NCI-H510A treated with DMSO at 0.1 percent for 48 hours (cell line): ENCODE measurements at regions not wholly inside any gene's neighbourhood (a gene's known extent, or its start where the extent isn't known, plus 50 kb on each side); places are given as distances from the start of the nearest gene placed in this dataset.

ENCODE experiments used
- DNase-seq: peaks from one replicate; lab custom pipeline; 2025; lab: John Stamatoyannopoulos, UW

- DNase-seq = no peak
Observed at GRCh38 chr5:135248801-135249231, 150.2 kb downstream of the MACROH2A1 start.

- DNase-seq = peak; percentile 3
Observed at GRCh38 chr5:135246923-135247795, 151.9 kb downstream of the MACROH2A1 start.

- no peak for DNase-seq
Observed at GRCh38 chr5:135246605-135246922, 152.5 kb downstream of the MACROH2A1 start.

- DNase-seq = no peak
Observed at GRCh38 chr5:135245521-135246499, 153.2 kb downstream of the MACROH2A1 start.

GRCh38 chr5:135244620-135245021 lies 154.4 kb downstream of the MACROH2A1 start:
- no peak for DNase-seq

DNA sequence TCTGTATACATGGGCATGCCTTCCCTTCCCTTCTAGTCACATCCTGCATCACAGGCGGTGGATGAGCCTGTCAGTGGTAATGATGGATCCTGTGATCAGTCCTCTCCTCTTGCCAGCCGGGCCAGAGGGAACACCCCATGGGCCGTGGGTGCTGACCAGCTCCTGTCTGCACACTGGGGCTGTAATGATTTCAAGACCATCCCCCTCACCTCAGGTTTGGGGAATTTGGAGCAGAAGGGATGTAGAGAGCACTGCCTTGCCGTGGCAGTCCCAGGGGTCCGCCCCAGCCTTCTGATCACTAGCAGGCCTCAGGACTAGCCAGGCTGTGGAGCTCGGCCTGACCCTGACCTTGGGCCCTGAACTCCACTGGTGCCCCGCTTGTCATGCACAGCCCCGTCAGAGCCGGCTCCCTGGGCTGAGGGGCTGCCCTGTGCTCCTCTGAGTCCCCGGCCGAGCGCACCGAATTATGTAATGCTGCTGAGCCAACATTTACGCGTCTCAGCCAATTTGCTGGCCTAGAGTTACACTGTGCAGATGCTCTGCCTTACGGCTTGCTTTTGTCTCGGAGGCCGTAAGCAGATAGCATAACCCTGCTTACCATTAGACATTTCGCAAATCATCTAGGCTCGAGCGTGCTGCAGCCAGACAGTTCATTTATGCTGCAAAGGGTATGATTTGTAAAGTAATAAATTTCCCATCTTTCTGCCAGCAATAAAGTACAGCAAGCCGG lies 155.3 kb downstream of the MACROH2A1 start:
- no peak for DNase-seq

- DNase-seq = no peak
Observed at GRCh38 chr5:135242866-135243555, 156.0 kb downstream of the MACROH2A1 start.

GRCh38 chr5:135242021-135242865 lies 156.8 kb downstream of the MACROH2A1 start:
- DNase-seq = no peak

DNA sequence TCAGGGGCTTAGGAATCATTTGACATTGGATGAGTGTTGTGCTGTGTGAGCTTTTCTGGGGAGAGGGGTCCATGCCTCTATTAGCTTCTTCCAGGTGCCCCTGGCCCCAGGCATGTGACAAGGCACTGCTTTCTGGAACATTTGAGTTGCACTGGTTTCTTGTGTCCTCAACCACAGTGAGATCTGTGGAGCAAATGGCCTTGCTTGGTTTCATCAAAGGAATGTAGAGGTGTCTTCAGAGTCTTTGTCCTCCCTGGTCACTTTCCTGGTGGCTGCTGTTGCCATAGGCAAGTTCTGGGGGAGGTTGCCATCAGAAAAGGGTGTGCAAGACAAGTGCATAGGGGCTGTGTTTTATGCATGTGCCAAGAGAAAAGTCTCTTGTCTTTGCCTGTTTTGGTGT lies 157.5 kb downstream of the MACROH2A1 start:
- no peak for DNase-seq

DNA sequence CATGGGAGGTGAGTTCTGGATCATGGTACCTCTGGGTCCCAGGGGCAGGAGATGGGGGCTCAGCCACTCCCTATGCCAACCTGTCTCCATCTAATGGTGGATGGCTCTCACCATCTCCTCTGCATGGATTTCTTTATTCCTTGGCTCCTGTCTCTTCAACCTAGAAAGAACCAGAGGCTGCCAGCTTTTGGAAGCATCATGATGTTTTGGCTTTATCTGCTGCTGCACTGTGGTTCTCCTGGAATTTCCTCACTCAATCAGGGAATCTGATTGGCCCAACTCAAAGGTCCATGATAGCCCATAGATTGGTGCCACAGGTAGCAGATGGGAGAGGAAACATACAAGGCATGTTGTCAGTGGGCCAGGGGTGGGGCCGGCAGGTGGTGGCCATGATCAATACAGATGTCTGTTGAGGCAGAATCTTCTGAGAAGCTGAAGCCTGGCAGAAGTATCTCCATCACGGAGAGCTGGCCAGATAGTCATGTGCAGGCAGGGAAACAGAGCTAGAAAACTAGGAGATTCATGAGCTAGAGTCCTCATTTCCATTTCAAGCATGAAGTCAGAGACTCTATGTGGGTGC lies 158.2 kb downstream of the MACROH2A1 start:
- no peak for DNase-seq

DNA sequence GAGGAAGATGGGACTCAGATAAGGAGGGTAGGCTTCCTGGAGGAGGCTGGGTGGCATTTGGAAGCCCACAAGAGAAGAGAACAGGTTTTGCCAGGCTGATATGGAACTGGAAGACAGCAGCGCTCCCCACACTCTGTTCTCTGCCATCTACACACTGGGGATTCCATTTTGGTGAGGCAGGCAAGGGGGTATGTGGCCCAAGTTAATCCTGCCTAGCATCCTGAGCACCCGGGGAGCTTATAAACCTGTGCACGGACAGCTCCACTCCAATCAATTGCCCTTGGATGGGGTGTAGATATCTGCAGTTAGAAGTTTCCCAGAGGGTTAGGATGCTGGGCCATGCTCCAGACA lies 158.8 kb downstream of the MACROH2A1 start:
- no peak for DNase-seq

GRCh38 chr5:135239453-135240282 lies 159.4 kb downstream of the MACROH2A1 start:
- DNase-seq = no peak

DNA sequence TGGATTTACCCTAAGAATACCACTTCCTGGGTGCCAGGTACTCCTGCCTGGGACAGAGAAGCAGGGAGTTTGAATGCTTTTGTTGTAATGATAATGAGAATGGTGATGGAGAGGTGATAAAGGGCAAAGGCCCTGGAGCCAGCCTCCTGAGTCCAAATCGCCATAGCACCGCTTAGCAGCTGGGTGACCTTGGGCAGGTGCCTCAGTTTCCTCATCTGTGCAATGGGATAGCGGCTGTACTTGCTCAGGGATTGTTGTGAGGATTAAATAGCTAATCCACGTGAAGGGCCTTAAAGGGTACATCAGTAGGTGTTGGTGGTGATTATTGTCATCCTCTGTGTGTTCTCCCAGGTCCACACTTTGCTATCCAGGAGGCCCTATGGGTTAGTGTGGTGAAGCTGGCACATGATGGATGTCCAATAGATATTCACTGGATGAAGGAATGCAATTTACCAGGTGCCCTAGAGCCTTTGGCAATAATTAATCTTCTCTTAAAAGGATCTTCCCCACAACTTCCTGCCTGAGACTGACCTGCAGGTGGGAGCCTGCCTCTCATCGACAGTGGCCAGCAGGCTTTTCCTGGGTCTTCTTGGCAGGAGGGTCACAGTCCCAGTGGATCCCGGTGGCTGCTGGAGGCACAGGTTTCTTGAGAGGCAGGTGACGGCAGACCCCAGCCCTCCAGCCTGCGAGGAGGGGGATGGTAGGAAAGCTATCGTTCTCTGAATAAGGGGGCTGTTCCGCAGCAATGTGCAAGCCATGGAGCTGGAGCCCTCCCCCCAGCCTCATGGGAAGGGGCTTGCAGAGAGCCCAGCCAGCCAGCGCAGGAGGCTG lies 160.2 kb downstream of the MACROH2A1 start:
- DNase-seq = no peak

DNA sequence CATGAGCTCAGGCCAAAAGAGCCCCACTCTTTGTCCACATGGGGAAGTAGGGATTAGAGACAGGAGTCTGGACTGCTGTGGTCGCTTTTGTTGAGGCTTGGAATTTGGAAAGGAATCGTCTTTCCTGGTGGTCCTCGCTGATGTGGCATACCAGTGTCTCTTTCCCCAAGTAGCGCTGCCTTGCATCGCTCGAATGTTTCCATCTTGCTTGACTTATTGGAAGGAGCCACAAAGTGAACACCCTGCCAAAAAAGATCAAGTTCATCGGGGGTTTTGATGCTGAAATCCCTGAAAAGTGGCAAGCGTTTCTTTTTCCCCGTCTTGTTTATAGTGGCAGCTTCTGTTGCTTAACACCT lies 161.3 kb downstream of the MACROH2A1 start:
- DNase-seq = no peak

- DNase-seq = no peak
Observed at GRCh38 chr5:135236908-135237747, 161.9 kb downstream of the MACROH2A1 start.

GRCh38 chr5:135236228-135236907 lies 162.7 kb downstream of the MACROH2A1 start:
- no peak for DNase-seq
